ENCODE measurements at regions not wholly inside any gene's neighbourhood (a gene's known extent, or its start where the extent isn't known, plus 50 kb on each side); places are given as distances from the start of the nearest gene placed in this dataset.

- Histone ChIP-seq H3K4me3 (ENCODE audit: low read length) (no peak overlapping the region), H3K9ac (ENCODE audit: low read length) (no peak overlapping the region), H3K9me3 (replicated peaks; ENCODE audit: insufficient read depth, low read length) (no peaks in the 10 kb centered on the region), H3K36me3 (replicated peaks; ENCODE audit: insufficient read depth, low read length) (no peaks in the 10 kb centered on the region), H3F3A (ENCODE audit: insufficient read depth, low read length) (no peaks in the 10 kb centered on the region), H3K4me2 (ENCODE audit: low read depth, low read length) (no peak overlapping the region), H2AFZ (ENCODE audit: low read length) (no peak overlapping the region), H4K20me1 (ENCODE audit: insufficient read depth, low read length) (no peaks in the 10 kb centered on the region), H3K79me2 (ENCODE audit: low read length) (no peaks in the 10 kb centered on the region), H3K27me3 (replicated peaks; ENCODE audit: insufficient read depth, low read length) (peaks cover 4% of the 10 kb centered on the region; the same call in 1 of the 2 replicates), H3K4me1 (ENCODE audit: low read length) (peaks cover 4% of the 10 kb centered on the region; the same call in 1 of the 2 replicates), H3K27ac (ENCODE audit: low read length) (no peak overlapping the region), H3K9me2 (replicated peaks; ENCODE audit: insufficient read depth, low read length) (no peaks in the 10 kb centered on the region)
- no peak for DNase-seq
- no peak for TF ChIP-seq EZH2phosphoT487 (IDR thresholded peaks at IDR 0.05; ENCODE audit: low read length)
- no peak for TF ChIP-seq EZH2 (optimal IDR thresholded peaks at IDR 0.05; ENCODE audit: low read depth, low read length)
- no peak for TF ChIP-seq CTCF (IDR thresholded peaks at IDR 0.05; ENCODE audit: low read length)
Measured at GRCh38 chr17:55575058-55575636, 63.9 kb upstream of the SMIM36 start.

GRCh38 chr17:55572599-55572998, 61.3 kb upstream of the SMIM36 start:
- no peak overlapping the region for H3K9ac ChIP-seq (ENCODE audit: low read length)
- H2AFZ ChIP-seq (ENCODE audit: low read length): no peak overlapping the region
- TF ChIP-seq CTCF (IDR thresholded peaks at IDR 0.05; ENCODE audit: low read length) (no peak), EZH2 (optimal IDR thresholded peaks at IDR 0.05; ENCODE audit: low read depth, low read length) (no peak), EZH2phosphoT487 (IDR thresholded peaks at IDR 0.05; ENCODE audit: low read length) (no peak)
- DNase-seq: no peak
- H3K36me3 ChIP-seq (replicated peaks; ENCODE audit: insufficient read depth, low read length): no peaks in the 10 kb centered on the region
- no peaks in the 10 kb centered on the region for H3K79me2 ChIP-seq (ENCODE audit: low read length)
- H3K4me1 ChIP-seq (ENCODE audit: low read length): peaks cover under 1% of the 10 kb centered on the region; the same call in 1 of the 2 replicates
- H3K27me3 ChIP-seq (replicated peaks; ENCODE audit: insufficient read depth, low read length): peaks cover 4% of the 10 kb centered on the region; the same call in 1 of the 2 replicates
- no peaks in the 10 kb centered on the region for H3K9me2 ChIP-seq (replicated peaks; ENCODE audit: insufficient read depth, low read length)
- no peak overlapping the region for H3K4me2 ChIP-seq (ENCODE audit: low read depth, low read length)
- no peaks in the 10 kb centered on the region for H3F3A ChIP-seq (ENCODE audit: insufficient read depth, low read length)
- no peaks in the 10 kb centered on the region for H4K20me1 ChIP-seq (ENCODE audit: insufficient read depth, low read length)
- H3K4me3 ChIP-seq (ENCODE audit: low read length): no peak overlapping the region
- H3K27ac ChIP-seq (ENCODE audit: low read length): no peak overlapping the region
- no peaks in the 10 kb centered on the region for H3K9me3 ChIP-seq (replicated peaks; ENCODE audit: insufficient read depth, low read length)

GRCh38 chr17:55572139-55572538, 60.9 kb upstream of the SMIM36 start:
- Histone ChIP-seq H3K9me3 (replicated peaks; ENCODE audit: insufficient read depth, low read length) (no peaks in the 10 kb centered on the region), H3K4me1 (ENCODE audit: low read length) (no peaks in the 10 kb centered on the region; the same call in 1 of the 2 replicates)

More at GRCh38 chr17:55572139-55572538, 60.9 kb upstream of the SMIM36 start:
- no peak overlapping the region for H3K27ac ChIP-seq (ENCODE audit: low read length)
- no peak overlapping the region for H3K4me2 ChIP-seq (ENCODE audit: low read depth, low read length)
- H4K20me1 ChIP-seq (ENCODE audit: insufficient read depth, low read length): no peaks in the 10 kb centered on the region
- no peak for DNase-seq
- H3K36me3 ChIP-seq (replicated peaks; ENCODE audit: insufficient read depth, low read length): no peaks in the 10 kb centered on the region
- TF ChIP-seq CTCF (IDR thresholded peaks at IDR 0.05; ENCODE audit: low read length) (no peak), EZH2phosphoT487 (IDR thresholded peaks at IDR 0.05; ENCODE audit: low read length) (no peak), EZH2 (optimal IDR thresholded peaks at IDR 0.05; ENCODE audit: low read depth, low read length) (no peak)
- no peaks in the 10 kb centered on the region for H3K9me2 ChIP-seq (replicated peaks; ENCODE audit: insufficient read depth, low read length)
- no peak overlapping the region for H3K9ac ChIP-seq (ENCODE audit: low read length)
- no peak overlapping the region for H2AFZ ChIP-seq (ENCODE audit: low read length)
- H3F3A ChIP-seq (ENCODE audit: insufficient read depth, low read length): no peaks in the 10 kb centered on the region
- H3K27me3 ChIP-seq (replicated peaks; ENCODE audit: insufficient read depth, low read length): peaks cover 4% of the 10 kb centered on the region; the same call in 1 of the 2 replicates
- no peaks in the 10 kb centered on the region for H3K79me2 ChIP-seq (ENCODE audit: low read length)
- H3K4me3 ChIP-seq (ENCODE audit: low read length): no peak overlapping the region
